GM23338 (cell line): ENCODE measurements at regions not wholly inside any gene's neighbourhood (a gene's known extent, or its start where the extent isn't known, plus 50 kb on each side); places are given as distances from the start of the nearest gene placed in this dataset.
A peak's percentile ranks its signal among the peaks of the same experiment; 100 is the strongest.

Experiments used
- ATAC-seq: fragments of 200-7000 bp; cut with Tn5 transposase; 3 replicates; pipeline ENCODE4 v1.9.1; 2020
- DNase-seq: peaks from one replicate; pipeline ENCODE4 v3.0.0-alpha.2; 2015; ENCODE audit warnings: low spot score
- H2AFZ ChIP-seq: fragments of 200-600 bp; sonication (generic); 2 replicates; pipeline ENCODE4 v1.8.0; 2016; ENCODE audit warnings: antibody characterized with exemption, mild to moderate bottlenecking, moderate library complexity
- H3F3A ChIP-seq: fragments of 200-600 bp; sonication (generic); replicated peaks from 2 replicates; pipeline ENCODE4 v1.8.0; 2017; ENCODE audit warnings: antibody characterized with exemption, mixed run types, low read depth
- H3K27ac ChIP-seq: fragments of 200-600 bp; sonication (generic); 2 replicates; pipeline ENCODE4 v1.6.1; 2016; ENCODE audit warnings: low read depth
- H3K27me3 ChIP-seq: fragments of 200-600 bp; sonication (generic); 2 replicates; pipeline ENCODE4 v1.8.0; 2016; ENCODE audit warnings: mild to moderate bottlenecking, mixed run types, moderate library complexity; ENCODE audit not compliant: insufficient read depth
- H3K36me3 ChIP-seq: fragments of 200-600 bp; sonication (generic); 2 replicates; pipeline ENCODE4 v1.8.0; 2016; ENCODE audit warnings: mild to moderate bottlenecking; ENCODE audit not compliant: insufficient read depth
- H3K4me1 ChIP-seq: fragments of 200-600 bp; sonication (generic); 2 replicates; pipeline ENCODE4 v1.8.0; 2016; ENCODE audit warnings: mild to moderate bottlenecking, moderate library complexity; ENCODE audit not compliant: insufficient read depth
- H3K4me2 ChIP-seq: fragments of 200-600 bp; sonication (generic); 2 replicates; pipeline ENCODE4 v1.7.1; 2017; ENCODE audit warnings: mixed run types
- H3K4me3 ChIP-seq: fragments of 200-600 bp; sonication (generic); 2 replicates; pipeline ENCODE4 v1.6.1; 2016; ENCODE audit warnings: mixed run types
- H3K79me2 ChIP-seq: fragments of 200-600 bp; sonication (generic); replicated peaks from 2 replicates; pipeline ENCODE4 v1.8.0; 2017; ENCODE audit warnings: mild to moderate bottlenecking; ENCODE audit not compliant: insufficient read depth
- H3K9me2 ChIP-seq: fragments of 200-600 bp; sonication (generic); 2 replicates; pipeline ENCODE4 v1.8.0; 2017; ENCODE audit not compliant: insufficient read depth
- H4K20me1 ChIP-seq: fragments of 200-600 bp; sonication (generic); replicated peaks from 2 replicates; pipeline ENCODE4 v1.8.0; 2017; ENCODE audit warnings: mild to moderate bottlenecking; ENCODE audit not compliant: insufficient read depth
- H3K27ac Mint-ChIP-seq: 2 replicates; pipeline ENCODE4 v1.8.0; 2020; ENCODE audit warnings: inconsistent platforms, mild to moderate bottlenecking, moderate library complexity, mixed read lengths
- H3K27me3 Mint-ChIP-seq: 3 replicates; pipeline ENCODE4 v1.8.0; 2022; ENCODE audit warnings: low read depth, mild to moderate bottlenecking, moderate library complexity, mixed read lengths, inconsistent platforms; ENCODE audit not compliant: insufficient read depth, poor library complexity
- H3K36me3 Mint-ChIP-seq: 3 replicates; pipeline ENCODE4 v1.8.0; 2021; ENCODE audit warnings: low read depth, mild to moderate bottlenecking, inconsistent platforms, moderate library complexity, mixed read lengths
- H3K4me1 Mint-ChIP-seq: 3 replicates; pipeline ENCODE4 v1.8.0; 2020; ENCODE audit warnings: mild to moderate bottlenecking, inconsistent platforms, mixed read lengths
- H3K4me3 Mint-ChIP-seq: 3 replicates; pipeline ENCODE4 v1.8.0; 2021; ENCODE audit warnings: moderate library complexity, mild to moderate bottlenecking, inconsistent platforms, mixed read lengths
- H3K9me3 Mint-ChIP-seq: 3 replicates; pipeline ENCODE4 v1.8.0; 2020; ENCODE audit warnings: moderate library complexity, mild to moderate bottlenecking, inconsistent platforms, mixed read lengths
- CREB1 ChIP-seq: fragments of 250-450 bp; sonication (Bioruptor Pico); IDR thresholded peaks from 2 replicates; pipeline ENCODE4 v1.5.0; 2020; ENCODE audit warnings: low read depth, mild to moderate bottlenecking, moderate library complexity
- CTCF ChIP-seq, 2 experiments: fragments of 200-600 bp in 1 of 2; sonication (generic) in 1 of 2; conservative IDR thresholded peaks; 2 replicates each; pipeline versions ENCODE4 v1.5.1 to v1.6.1; 2016 to 2017; ENCODE audit warnings: antibody characterized with exemption in 2 of 2, low read depth in 2 of 2, mild to moderate bottlenecking in 2 of 2, moderate library complexity in 1 of 2
- EZH2 ChIP-seq: fragments of 200-600 bp; sonication (generic); IDR thresholded peaks from one replicate; pipeline ENCODE4 v1.8.0; 2017; ENCODE audit warnings: antibody characterized with exemption, mild to moderate bottlenecking, low read depth; ENCODE audit not compliant: unreplicated experiment
- EZH2phosphoT487 ChIP-seq: fragments of 200-600 bp; sonication (generic); IDR thresholded peaks from one replicate; pipeline ENCODE4 v1.8.1; 2018; ENCODE audit warnings: antibody characterized with exemption; ENCODE audit not compliant: unreplicated experiment
- JUNB ChIP-seq: IDR thresholded peaks from one replicate; pipeline ENCODE4 v1.6.1; 2016; ENCODE audit warnings: antibody characterized with exemption; ENCODE audit not compliant: unreplicated experiment
- NANOG ChIP-seq: IDR thresholded peaks from 2 replicates; pipeline ENCODE4 v1.6.1; 2016; ENCODE audit warnings: antibody characterized with exemption, borderline replicate concordance
- POLR2AphosphoS5 ChIP-seq: IDR thresholded peaks from 2 replicates; pipeline ENCODE4 v1.6.1; 2016; ENCODE audit warnings: antibody characterized with exemption, low read depth
- REST ChIP-seq: IDR thresholded peaks from one replicate; pipeline ENCODE4 v1.6.1; 2018; ENCODE audit warnings: antibody characterized with exemption; ENCODE audit not compliant: unreplicated experiment
- STAT1 ChIP-seq: IDR thresholded peaks from one replicate; pipeline ENCODE4 v1.6.1; 2016; ENCODE audit warnings: antibody characterized with exemption; ENCODE audit not compliant: unreplicated experiment
- ZNF114 ChIP-seq: fragments of 250-450 bp; sonication (Bioruptor Pico); IDR thresholded peaks from 2 replicates; pipeline ENCODE4 v1.5.0; 2020; ENCODE audit warnings: mild to moderate bottlenecking, moderate library complexity
- ZNF331 ChIP-seq: fragments of 250-450 bp; sonication (Bioruptor Pico); IDR thresholded peaks from 2 replicates; pipeline ENCODE4 v1.5.0; 2020; ENCODE audit warnings: low read depth, mild to moderate bottlenecking, moderate library complexity
- TF ChIP-seq, protein P1 (sequence below): IDR thresholded peaks from 2 replicates; pipeline ENCODE4 v1.6.1; 2016; ENCODE audit warnings: antibody characterized with exemption
- TF ChIP-seq, protein P2 (sequence below): fragments of 250-450 bp; sonication (Bioruptor Pico); IDR thresholded peaks from 2 replicates; pipeline ENCODE4 v1.5.0; 2020; ENCODE audit warnings: mild to moderate bottlenecking, moderate library complexity

- TF ChIP-seq EZH2phosphoT487 (no peak), EZH2 (no peak), NANOG (no peak), POLR2AphosphoS5 (no peak), ZNF114 (CRISPR knock-in tag) (no peak), JUNB (no peak), CTCF (conservative IDR thresholded peaks at IDR 0.05; ENCODE audit: low read depth in 2 of 2) (no peak), ZNF331 (no peak), CREB1 (CRISPR knock-in tag) (no peak), REST (no peak), STAT1 (no peak)
- TF ChIP-seq, protein P1, sequence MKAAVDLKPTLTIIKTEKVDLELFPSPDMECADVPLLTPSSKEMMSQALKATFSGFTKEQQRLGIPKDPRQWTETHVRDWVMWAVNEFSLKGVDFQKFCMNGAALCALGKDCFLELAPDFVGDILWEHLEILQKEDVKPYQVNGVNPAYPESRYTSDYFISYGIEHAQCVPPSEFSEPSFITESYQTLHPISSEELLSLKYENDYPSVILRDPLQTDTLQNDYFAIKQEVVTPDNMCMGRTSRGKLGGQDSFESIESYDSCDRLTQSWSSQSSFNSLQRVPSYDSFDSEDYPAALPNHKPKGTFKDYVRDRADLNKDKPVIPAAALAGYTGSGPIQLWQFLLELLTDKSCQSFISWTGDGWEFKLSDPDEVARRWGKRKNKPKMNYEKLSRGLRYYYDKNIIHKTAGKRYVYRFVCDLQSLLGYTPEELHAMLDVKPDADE: no peak
- TF ChIP-seq, protein P2, sequence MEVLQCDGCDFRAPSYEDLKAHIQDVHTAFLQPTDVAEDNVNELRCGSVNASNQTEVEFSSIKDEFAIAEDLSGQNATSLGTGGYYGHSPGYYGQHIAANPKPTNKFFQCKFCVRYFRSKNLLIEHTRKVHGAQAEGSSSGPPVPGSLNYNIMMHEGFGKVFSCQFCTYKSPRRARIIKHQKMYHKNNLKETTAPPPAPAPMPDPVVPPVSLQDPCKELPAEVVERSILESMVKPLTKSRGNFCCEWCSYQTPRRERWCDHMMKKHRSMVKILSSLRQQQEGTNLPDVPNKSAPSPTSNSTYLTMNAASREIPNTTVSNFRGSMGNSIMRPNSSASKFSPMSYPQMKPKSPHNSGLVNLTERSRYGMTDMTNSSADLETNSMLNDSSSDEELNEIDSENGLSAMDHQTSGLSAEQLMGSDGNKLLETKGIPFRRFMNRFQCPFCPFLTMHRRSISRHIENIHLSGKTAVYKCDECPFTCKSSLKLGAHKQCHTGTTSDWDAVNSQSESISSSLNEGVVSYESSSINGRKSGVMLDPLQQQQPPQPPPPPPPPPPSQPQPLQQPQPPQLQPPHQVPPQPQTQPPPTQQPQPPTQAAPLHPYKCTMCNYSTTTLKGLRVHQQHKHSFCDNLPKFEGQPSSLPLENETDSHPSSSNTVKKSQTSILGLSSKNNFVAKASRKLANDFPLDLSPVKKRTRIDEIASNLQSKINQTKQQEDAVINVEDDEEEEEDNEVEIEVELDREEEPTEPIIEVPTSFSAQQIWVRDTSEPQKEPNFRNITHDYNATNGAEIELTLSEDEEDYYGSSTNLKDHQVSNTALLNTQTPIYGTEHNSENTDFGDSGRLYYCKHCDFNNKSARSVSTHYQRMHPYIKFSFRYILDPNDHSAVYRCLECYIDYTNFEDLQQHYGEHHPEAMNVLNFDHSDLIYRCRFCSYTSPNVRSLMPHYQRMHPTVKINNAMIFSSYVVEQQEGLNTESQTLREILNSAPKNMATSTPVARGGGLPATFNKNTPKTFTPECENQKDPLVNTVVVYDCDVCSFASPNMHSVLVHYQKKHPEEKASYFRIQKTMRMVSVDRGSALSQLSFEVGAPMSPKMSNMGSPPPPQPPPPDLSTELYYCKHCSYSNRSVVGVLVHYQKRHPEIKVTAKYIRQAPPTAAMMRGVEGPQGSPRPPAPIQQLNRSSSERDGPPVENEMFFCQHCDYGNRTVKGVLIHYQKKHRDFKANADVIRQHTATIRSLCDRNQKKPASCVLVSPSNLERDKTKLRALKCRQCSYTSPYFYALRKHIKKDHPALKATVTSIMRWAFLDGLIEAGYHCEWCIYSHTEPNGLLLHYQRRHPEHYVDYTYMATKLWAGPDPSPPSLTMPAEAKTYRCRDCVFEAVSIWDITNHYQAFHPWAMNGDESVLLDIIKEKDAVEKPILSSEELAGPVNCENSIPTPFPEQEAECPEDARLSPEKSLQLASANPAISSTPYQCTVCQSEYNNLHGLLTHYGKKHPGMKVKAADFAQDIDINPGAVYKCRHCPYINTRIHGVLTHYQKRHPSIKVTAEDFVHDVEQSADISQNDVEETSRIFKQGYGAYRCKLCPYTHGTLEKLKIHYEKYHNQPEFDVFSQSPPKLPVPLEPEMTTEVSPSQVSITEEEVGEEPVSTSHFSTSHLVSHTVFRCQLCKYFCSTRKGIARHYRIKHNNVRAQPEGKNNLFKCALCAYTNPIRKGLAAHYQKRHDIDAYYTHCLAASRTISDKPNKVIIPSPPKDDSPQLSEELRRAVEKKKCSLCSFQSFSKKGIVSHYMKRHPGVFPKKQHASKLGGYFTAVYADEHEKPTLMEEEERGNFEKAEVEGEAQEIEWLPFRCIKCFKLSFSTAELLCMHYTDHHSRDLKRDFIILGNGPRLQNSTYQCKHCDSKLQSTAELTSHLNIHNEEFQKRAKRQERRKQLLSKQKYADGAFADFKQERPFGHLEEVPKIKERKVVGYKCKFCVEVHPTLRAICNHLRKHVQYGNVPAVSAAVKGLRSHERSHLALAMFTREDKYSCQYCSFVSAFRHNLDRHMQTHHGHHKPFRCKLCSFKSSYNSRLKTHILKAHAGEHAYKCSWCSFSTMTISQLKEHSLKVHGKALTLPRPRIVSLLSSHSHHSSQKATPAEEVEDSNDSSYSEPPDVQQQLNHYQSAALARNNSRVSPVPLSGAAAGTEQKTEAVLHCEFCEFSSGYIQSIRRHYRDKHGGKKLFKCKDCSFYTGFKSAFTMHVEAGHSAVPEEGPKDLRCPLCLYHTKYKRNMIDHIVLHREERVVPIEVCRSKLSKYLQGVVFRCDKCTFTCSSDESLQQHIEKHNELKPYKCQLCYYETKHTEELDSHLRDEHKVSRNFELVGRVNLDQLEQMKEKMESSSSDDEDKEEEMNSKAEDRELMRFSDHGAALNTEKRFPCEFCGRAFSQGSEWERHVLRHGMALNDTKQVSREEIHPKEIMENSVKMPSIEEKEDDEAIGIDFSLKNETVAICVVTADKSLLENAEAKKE (CRISPR knock-in tag): no peak
- H3K9me3 Mint-ChIP-seq: no peaks in the 10 kb centered on the region
- Histone ChIP-seq H3K79me2 (no peaks in the 10 kb centered on the region), H2AFZ (peak overlapping the region; percentile 23; the same call in 1 of the 2 replicates), H4K20me1 (no peaks in the 10 kb centered on the region), H3F3A (no peaks in the 10 kb centered on the region), H3K36me3 (no peaks in the 10 kb centered on the region), H3K4me2 (no peak overlapping the region), H3K27me3 (no peaks in the 10 kb centered on the region), H3K9me2 (no peaks in the 10 kb centered on the region), H3K4me3 (no peak overlapping the region), H3K27ac (no peak overlapping the region), H3K4me1 (0 out of 2 replicates have a peak, but pooled peaks cover 4% of the 10 kb centered on the region)
- peaks cover 9% of the 10 kb centered on the region for H3K4me1 Mint-ChIP-seq
- no peak overlapping the region for H3K27ac Mint-ChIP-seq
- H3K4me3 Mint-ChIP-seq: no peak overlapping the region
- H3K27me3 Mint-ChIP-seq: peaks cover 2% of the 10 kb centered on the region
- DNase-seq (no peak), ATAC-seq (no peak)
- no peaks in the 10 kb centered on the region for H3K36me3 Mint-ChIP-seq
Observed at GRCh38 chr1:230002164-230002803, 64.8 kb upstream of the GALNT2 start.
